ENCODE measurements at regions not wholly inside any gene's neighbourhood (a gene's known extent, or its start where the extent isn't known, plus 50 kb on each side); places are given as distances from the start of the nearest gene placed in this dataset.
"Not testable (repeated sequence)": the region's sequence is repeated elsewhere in the genome, so short reads cannot be mapped to it uniquely, and the experiment has no call there.

GRCh38 chr14:28987516-28987915 is 220.9 kb downstream of the FOXG1 start:
- CTCF ChIA-PET, result no interaction called here
- POLR2A ChIA-PET, result no interaction called here
- no peak for DNase-seq (ENCODE audit: extremely low spot score)
- TF ChIP-seq, protein P1, sequence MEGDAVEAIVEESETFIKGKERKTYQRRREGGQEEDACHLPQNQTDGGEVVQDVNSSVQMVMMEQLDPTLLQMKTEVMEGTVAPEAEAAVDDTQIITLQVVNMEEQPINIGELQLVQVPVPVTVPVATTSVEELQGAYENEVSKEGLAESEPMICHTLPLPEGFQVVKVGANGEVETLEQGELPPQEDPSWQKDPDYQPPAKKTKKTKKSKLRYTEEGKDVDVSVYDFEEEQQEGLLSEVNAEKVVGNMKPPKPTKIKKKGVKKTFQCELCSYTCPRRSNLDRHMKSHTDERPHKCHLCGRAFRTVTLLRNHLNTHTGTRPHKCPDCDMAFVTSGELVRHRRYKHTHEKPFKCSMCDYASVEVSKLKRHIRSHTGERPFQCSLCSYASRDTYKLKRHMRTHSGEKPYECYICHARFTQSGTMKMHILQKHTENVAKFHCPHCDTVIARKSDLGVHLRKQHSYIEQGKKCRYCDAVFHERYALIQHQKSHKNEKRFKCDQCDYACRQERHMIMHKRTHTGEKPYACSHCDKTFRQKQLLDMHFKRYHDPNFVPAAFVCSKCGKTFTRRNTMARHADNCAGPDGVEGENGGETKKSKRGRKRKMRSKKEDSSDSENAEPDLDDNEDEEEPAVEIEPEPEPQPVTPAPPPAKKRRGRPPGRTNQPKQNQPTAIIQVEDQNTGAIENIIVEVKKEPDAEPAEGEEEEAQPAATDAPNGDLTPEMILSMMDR (IDR thresholded peaks at IDR 0.05; ENCODE audit: control extremely low read depth, extremely low read depth, low read depth, missing control alignments), result no peak

DNA sequence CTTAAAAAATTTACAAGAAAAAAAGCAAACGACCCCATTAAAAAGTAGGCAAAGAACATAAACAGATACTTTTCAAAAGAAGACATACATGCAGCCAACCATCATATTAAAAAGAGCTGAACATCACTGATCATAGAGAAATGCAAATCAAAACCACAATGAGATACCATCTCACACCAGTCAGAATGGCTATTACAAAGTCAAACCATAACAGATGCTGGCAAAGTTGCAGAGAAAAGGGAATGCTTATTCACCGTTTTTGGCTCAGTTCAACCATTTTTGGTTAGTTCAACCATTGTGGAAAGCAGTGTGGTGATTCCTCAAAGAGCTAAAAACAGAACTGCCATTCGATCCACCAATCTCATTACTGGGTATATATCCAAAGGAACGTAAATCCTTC is 230.6 kb downstream of the FOXG1 start:
- POLR2A ChIA-PET; DNase-seq (ENCODE audit: extremely low spot score): not testable (repeated sequence)

GRCh38 chr14:28999656-29000055 is 233.1 kb downstream of the FOXG1 start:
- TF ChIP-seq, protein P1 (IDR thresholded peaks at IDR 0.05; ENCODE audit: control extremely low read depth, extremely low read depth, low read depth, missing control alignments), result no peak
- CTCF ChIA-PET, result interaction anchor here (1.2 kb wide), 1 partner anchor 185 kb away, joined by 3 read pairs; no protein-coding TSS in a partner anchor
- POLR2A ChIA-PET, result no interaction called here
- DNase-seq (ENCODE audit: extremely low spot score), result no peak

More for the DNA sequence above, 230.6 kb downstream of the FOXG1 start:
- CTCF ChIA-PET, result interaction anchor here (1.2 kb wide), 1 partner anchor 17 kb away, joined by 5 read pairs; no protein-coding TSS in a partner anchor

DNA sequence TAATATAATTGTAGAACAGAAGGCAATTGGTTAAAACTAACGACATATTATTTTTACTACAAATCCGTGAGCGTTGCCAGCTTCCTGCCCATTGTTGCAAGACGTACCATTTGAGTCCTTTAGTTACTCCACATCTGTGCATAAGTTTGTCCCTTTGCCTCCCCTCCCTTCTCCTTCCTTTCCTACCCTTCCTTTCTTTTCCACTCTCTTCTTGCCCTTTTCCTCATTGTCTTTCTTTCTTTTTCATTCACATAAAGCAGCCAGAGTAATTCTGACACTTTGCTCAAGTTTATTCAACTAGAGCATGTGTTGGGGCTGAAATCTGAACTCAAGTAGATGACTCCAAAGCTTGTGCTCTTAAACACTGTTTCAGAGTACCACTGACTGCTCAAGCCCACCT is 239.1 kb downstream of the FOXG1 start:
- DNase-seq (ENCODE audit: extremely low spot score), result no peak
- POLR2A ChIA-PET, result no interaction called here
- CTCF ChIA-PET, result no interaction called here
- TF ChIP-seq, protein P1 (IDR thresholded peaks at IDR 0.05; ENCODE audit: control extremely low read depth, extremely low read depth, low read depth, missing control alignments), result no peak

DNA sequence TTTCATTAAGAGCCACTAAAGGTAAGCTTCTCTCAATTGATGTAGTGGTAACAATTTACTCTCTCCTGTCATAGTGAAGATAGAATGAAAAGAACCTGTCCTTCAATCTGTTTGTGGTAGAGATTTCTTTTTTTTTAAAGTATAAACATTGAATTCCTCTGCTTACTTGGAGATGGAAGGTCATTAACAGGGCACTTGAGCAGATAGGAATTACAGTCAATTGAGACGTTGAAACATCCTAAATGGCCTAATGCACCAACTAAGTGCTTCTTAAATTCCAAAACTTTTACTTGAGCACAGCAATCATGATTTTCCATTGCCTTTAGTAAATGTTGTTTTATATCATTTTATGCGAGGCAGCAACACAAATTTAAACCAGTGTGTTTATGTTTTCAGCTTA is 241.4 kb downstream of the FOXG1 start:
- ChIA-PET POLR2A (no interaction called here), CTCF (no interaction called here)
- no peak for DNase-seq (ENCODE audit: extremely low spot score)
- TF ChIP-seq, protein P1 (IDR thresholded peaks at IDR 0.05; ENCODE audit: control extremely low read depth, extremely low read depth, low read depth, missing control alignments), result no peak

GRCh38 chr14:29016050-29016900 is 249.7 kb downstream of the FOXG1 start:
- ChIA-PET POLR2A (no interaction called here), CTCF (no interaction called here)
- TF ChIP-seq, protein P1 (IDR thresholded peaks at IDR 0.05; ENCODE audit: control extremely low read depth, extremely low read depth, low read depth, missing control alignments), result peak; percentile 44
- DNase-seq (ENCODE audit: extremely low spot score), result no peak

DNA sequence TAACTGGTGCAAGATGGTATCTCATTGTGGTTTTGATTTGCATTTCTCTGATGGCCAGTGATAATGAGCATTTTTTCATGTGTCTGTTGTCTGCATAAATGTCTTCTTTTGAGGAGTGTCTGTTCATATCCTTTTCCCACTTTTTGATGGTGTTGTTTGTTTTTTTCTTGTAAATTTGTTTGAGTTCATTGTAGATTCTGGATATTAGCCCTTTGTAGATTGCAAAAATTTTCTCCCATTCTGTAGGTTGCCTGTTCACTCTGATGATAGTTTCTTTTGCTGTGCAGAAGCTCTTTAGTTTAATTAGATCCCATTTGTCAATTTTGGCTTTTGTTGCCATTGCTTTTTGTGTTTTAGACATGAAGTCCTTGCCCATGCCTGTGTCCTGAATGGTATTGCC is 256.9 kb downstream of the FOXG1 start:
- CTCF ChIA-PET; DNase-seq (ENCODE audit: extremely low spot score); POLR2A ChIA-PET: not testable (repeated sequence)

DNA sequence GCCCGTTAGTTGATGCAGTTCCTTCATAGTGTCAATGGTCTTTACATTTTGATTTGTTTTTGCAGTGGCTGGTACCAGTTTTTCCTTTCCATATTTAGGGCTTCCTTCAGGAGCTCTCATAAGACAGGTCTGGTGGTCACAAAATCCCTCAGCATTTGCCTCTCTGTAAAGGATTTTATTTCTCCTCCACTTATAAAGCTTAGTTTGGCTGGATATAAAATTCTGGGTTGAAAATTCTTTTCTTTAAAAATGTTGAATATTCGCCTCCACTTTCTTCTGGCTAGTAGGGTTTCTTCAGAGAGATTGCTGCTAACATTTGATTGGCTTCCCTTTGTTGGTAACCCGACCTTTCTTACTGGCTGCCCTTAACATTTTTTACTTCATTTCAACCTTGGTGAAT is 260.9 kb downstream of the FOXG1 start:
- CTCF ChIA-PET; DNase-seq (ENCODE audit: extremely low spot score); POLR2A ChIA-PET: not testable (repeated sequence)

DNA sequence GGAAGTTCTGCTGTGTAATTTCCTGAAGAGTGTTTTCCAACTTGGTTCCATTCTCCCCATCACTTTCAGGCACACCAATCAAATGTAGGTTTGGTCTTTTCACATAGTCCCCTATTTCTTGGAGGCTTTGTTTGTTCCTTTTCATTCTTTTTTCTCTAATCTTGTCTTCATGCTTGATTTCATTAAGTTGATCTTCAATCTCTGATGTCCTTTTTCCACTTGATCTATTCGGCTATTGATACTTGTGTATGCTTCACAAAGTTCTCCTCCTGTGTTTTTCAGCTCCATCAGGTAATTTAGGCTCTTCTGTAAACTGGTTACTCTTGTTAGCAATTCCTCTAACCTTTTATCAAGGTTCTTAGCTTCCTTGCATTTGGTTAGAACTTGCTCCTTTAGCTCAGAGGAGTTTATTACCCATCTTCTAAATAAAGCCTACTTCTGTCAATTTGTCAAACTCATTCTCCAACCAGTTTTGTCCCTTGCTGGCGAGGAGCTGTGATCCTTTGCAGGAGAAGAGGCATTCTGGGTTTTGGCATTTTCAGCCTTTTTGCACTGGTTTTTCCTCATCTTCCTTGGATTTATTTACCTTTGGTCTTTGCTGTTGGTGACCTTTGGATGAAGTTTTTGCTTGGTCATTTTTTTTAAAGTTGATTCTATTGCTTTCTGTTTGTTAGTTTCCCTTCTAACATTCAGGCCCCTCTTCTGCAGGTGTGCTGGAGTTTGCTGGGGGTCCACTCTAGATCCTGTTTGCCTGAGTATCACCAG is 261.5 kb downstream of the FOXG1 start:
- DNase-seq (ENCODE audit: extremely low spot score); POLR2A ChIA-PET; CTCF ChIA-PET: not testable (repeated sequence)

All from GM10248 (cell line).